Kidney epithelial cell (primary cell): ENCODE measurements at regions not wholly inside any gene's neighbourhood (a gene's known extent, or its start where the extent isn't known, plus 50 kb on each side); places are given as distances from the start of the nearest gene placed in this dataset.

Experiments
- DNase-seq: peaks from one replicate; pipeline ENCODE4 v3.0.0-alpha.2; 2010; ENCODE audit warnings: low read depth
- H3K27me3 ChIP-seq: 2 replicates; pipeline ENCODE4 v1.6.0; 2011; ENCODE audit warnings: low read length; ENCODE audit not compliant: control insufficient read depth, insufficient read depth
- H3K36me3 ChIP-seq: 2 replicates; pipeline ENCODE4 v1.5.1; 2011; ENCODE audit warnings: low read length; ENCODE audit not compliant: control insufficient read depth, insufficient read depth
- H3K4me3 ChIP-seq: 2 replicates; pipeline ENCODE4 v1.5.1; 2011; ENCODE audit warnings: low read depth, mild to moderate bottlenecking, control low read depth, low read length
- TF ChIP-seq, protein P1 (sequence below): IDR thresholded peaks from 2 replicates; pipeline ENCODE4 v1.5.1; 2011; ENCODE audit warnings: mild to moderate bottlenecking, moderate library complexity, low read length, control low read depth, inconsistent platforms; ENCODE audit not compliant: insufficient read depth, poor library complexity, severe bottlenecking

DNA sequence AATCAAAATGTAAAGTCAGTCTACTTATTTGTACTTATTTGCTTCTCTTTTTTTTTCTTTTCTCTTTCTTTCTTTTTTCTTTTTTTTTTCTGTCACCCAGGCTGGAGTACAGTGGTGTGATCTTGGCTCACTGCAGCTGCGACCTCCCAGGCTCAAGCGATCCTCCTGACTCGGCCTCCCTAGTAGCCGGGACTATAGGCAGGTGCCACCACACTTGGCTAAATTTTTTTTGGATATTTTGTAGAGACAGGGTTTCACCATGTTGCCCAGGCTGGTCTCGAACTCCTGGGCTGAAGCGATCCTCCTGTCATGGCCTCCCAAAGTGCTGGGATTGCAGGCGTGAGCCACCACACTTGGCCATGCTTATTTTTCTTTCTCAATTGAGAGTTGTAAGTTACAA is 98.8 kb upstream of the ZBTB40 start:
- Histone ChIP-seq H3K36me3 (no peaks in the 10 kb centered on the region), H3K27me3 (peaks cover 34% of the 10 kb centered on the region), H3K4me3 (no peak overlapping the region)
- DNase-seq = no peak
- TF ChIP-seq, protein P1, sequence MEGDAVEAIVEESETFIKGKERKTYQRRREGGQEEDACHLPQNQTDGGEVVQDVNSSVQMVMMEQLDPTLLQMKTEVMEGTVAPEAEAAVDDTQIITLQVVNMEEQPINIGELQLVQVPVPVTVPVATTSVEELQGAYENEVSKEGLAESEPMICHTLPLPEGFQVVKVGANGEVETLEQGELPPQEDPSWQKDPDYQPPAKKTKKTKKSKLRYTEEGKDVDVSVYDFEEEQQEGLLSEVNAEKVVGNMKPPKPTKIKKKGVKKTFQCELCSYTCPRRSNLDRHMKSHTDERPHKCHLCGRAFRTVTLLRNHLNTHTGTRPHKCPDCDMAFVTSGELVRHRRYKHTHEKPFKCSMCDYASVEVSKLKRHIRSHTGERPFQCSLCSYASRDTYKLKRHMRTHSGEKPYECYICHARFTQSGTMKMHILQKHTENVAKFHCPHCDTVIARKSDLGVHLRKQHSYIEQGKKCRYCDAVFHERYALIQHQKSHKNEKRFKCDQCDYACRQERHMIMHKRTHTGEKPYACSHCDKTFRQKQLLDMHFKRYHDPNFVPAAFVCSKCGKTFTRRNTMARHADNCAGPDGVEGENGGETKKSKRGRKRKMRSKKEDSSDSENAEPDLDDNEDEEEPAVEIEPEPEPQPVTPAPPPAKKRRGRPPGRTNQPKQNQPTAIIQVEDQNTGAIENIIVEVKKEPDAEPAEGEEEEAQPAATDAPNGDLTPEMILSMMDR = no peak

DNA sequence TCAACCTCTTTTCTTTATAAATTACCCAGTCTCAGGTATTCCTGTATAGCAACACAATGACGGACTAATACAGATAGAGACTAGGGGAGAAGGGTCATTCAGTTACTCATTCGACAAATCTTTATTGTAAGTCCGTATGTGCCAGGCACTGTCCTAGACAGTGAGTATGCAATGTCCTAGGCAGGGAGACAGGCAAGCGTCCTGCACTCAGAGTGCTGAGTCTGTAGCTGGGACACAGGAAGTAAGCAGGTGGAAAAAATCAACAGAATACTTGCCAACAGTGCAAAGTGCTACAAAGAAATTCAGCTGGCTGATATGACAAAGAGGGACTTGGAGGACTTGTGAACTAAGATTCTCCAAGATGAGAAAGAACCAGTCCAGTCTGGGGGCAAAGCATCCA is 92.2 kb upstream of the ZBTB40 start:
- Histone ChIP-seq H3K27me3 (peaks cover 18% of the 10 kb centered on the region), H3K36me3 (no peaks in the 10 kb centered on the region), H3K4me3 (no peak overlapping the region)
- no peak for DNase-seq
- TF ChIP-seq, protein P1 = no peak

DNA sequence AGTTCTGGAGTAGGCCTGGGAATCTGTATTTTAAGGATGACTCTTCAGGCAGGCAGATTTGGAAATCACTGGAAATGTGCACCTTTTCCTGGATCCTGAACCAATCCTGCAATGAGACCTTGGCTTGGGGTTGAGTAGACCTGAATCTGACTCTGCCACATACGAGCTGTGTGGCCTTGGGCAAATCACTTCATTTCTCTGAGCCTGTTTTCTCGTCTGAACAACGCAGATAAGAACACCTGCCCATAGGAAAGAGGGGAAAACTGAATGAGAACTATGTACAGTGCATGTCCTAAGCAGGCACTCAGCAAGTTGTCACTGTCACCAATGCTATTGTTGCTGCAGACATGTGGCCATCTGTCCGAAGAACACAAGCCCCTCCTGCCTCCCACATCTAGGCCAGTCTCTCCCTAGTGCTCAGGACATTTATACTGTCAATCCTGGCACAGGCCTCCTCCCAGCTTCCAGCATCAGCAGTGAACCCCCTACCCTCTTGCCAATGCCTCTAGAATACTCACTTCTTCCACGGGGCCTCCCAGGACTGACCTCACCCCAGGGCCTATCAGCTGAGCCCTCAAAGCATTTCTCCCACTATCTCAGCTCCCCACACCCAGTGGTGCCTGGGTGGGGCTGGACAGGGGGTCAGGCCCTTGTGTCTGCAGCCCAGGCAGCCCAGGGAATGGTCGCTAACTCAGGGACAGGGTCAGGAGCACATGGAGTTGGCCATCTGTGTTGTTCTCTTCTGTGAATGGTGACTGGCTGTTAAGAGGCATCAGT is 88.8 kb upstream of the ZBTB40 start:
- DNase-seq = no peak
- H3K27me3 ChIP-seq = peaks cover 21% of the 10 kb centered on the region
- no peak overlapping the region for H3K4me3 ChIP-seq
- TF ChIP-seq, protein P1 = no peak
- no peaks in the 10 kb centered on the region for H3K36me3 ChIP-seq

- no peak overlapping the region for H3K4me3 ChIP-seq
- H3K27me3 ChIP-seq = peaks cover 21% of the 10 kb centered on the region
- no peaks in the 10 kb centered on the region for H3K36me3 ChIP-seq
- TF ChIP-seq, protein P1 = no peak
- DNase-seq = no peak
These were observed 88.0 kb upstream of the ZBTB40 start for GRCh38 chr1:22363403-22364325.

DNA sequence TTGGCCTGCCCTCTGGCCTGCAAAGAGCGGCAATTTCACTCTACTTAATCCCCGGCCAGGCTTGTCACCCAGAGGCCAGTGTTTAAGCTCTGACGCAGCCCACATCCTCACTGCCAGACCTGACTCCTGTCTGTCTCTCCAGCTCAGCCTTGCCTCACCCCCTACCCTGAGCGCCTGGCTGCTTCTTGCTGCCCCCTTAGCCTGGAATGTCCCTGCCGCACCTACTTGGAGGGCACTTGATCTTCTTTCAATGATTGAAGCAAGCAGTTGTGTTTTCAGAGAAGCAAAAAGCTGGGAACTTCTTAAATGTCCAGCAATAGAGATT is 87.4 kb upstream of the ZBTB40 start:
- H3K4me3 ChIP-seq = no peak overlapping the region
- TF ChIP-seq, protein P1 = no peak

More for the DNA sequence above, 87.4 kb upstream of the ZBTB40 start:
- Histone ChIP-seq H3K27me3 (peaks cover 21% of the 10 kb centered on the region), H3K36me3 (no peaks in the 10 kb centered on the region)
- DNase-seq = no peak
